K562 (cell line): ENCODE measurements at regions not wholly inside any gene's neighbourhood (a gene's known extent, or its start where the extent isn't known, plus 50 kb on each side); places are given as distances from the start of the nearest gene placed in this dataset.

Experiments
- ATAC-seq: fragments of 200-7000 bp; cut with Tn5 transposase; 3 replicates; pipeline ENCODE4 v1.9.1; 2020; ENCODE audit warnings: moderate library complexity
- BruUV-seq: library from RNA; stranded (reverse); fragments of 400-500 nt; replicated peaks from 2 replicates; lab custom pipeline; 2021; lab: Mats Ljungman, UMichigan
- CTCF ChIA-PET: fragments of 300-600 bp; formaldehyde crosslinking; extraction: SDS; loops from one replicate; lab custom pipeline; 2021; ENCODE audit warnings: low intra/inter-chr PET ratio; lab: Yijun Ruan, JAX
- POLR2A ChIA-PET: fragments of 300-600, 350-650 bp; sonication (Branson Sonifier 250); formaldehyde crosslinking; extraction: SDS; loops from one replicate; lab custom pipeline; 2021; ENCODE audit warnings: antibody characterized with exemption, inconsistent platforms; lab: Yijun Ruan, JAX
- DNase-seq, 4 experiments: peaks; one replicate each; pipeline versions ENCODE4 v3.0.0 to v3.0.0-alpha.2; 2011 to 2018; ENCODE audit warnings: low spot score in 3 of 4, mixed read lengths in 3 of 4; ENCODE audit errors: extremely low read depth in 1 of 4
- FAIRE-seq: peaks from 2 replicates; lab custom pipeline; 2011; peaks lifted over from hg19 to GRCh38; lab: Jason Lieb, UNC
- H2AFZ ChIP-seq: 2 replicates; pipeline ENCODE4 v1.6.0; 2011; ENCODE audit warnings: low read depth, low read length, control low read depth, inconsistent platforms
- H3K27ac ChIP-seq: fragments of 200-600 bp; 3 replicates; pipeline ENCODE4 v1.8.0; 2011; ENCODE audit warnings: low read depth, mild to moderate bottlenecking, control low read depth, inconsistent platforms, low read length, moderate library complexity, mixed read lengths; ENCODE audit errors: extremely low read depth
- H3K27me3 ChIP-seq, 2 experiments: fragments of 300-600 bp in 1 of 2; 2 replicates in 1 of 2; 3 replicates in 1 of 2; pipeline versions ENCODE4 v1.6.0 to v1.8.0; 2011; ENCODE audit warnings: inconsistent platforms in 2 of 2, low read length in 2 of 2, mild to moderate bottlenecking in 1 of 2, mixed read lengths in 1 of 2, moderate library complexity in 1 of 2; ENCODE audit not compliant: control insufficient read depth in 2 of 2, insufficient read depth in 2 of 2
- H3K36me3 ChIP-seq: fragments of 300-600 bp; 3 replicates; pipeline ENCODE4 v1.8.0; 2011; ENCODE audit warnings: mild to moderate bottlenecking, low read length, inconsistent platforms; ENCODE audit not compliant: control insufficient read depth, insufficient read depth
- H3K4me1 ChIP-seq, 2 experiments: fragments of 200-600 bp in 1 of 2; replicated peaks in 1 of 2; 2 replicates in 1 of 2; 3 replicates in 1 of 2; pipeline versions ENCODE4 v1.5.1 to v1.8.0; 2011; ENCODE audit warnings: inconsistent platforms in 2 of 2, low read length in 2 of 2, mild to moderate bottlenecking in 1 of 2, mixed read lengths in 1 of 2, moderate library complexity in 1 of 2; ENCODE audit not compliant: control insufficient read depth in 2 of 2, insufficient read depth in 2 of 2
- H3K4me2 ChIP-seq: 2 replicates; pipeline ENCODE4 v1.6.1; 2011; ENCODE audit warnings: low read length, control low read depth, inconsistent platforms, mixed read lengths; ENCODE audit not compliant: insufficient read depth
- H3K4me3 ChIP-seq: fragments of 200-600 bp; sonication (generic), shearing (Covaris generic); 2 replicates; pipeline ENCODE4 v1.5.1; 2016; ENCODE audit warnings: control low read depth, inconsistent platforms
- H3K79me2 ChIP-seq: fragments of 200-600 bp; 3 replicates; pipeline ENCODE4 v1.8.0; 2011; ENCODE audit warnings: low read length, inconsistent platforms; ENCODE audit not compliant: control insufficient read depth, insufficient read depth
- H3K9ac ChIP-seq, 2 experiments: 2 replicates each; pipeline versions ENCODE4 v1.6.0 to v1.6.1; 2011; ENCODE audit warnings: low read depth in 2 of 2, low read length in 2 of 2, control low read depth in 1 of 2, inconsistent platforms in 1 of 2, mild to moderate bottlenecking in 1 of 2, mixed read lengths in 1 of 2; ENCODE audit not compliant: insufficient read depth in 1 of 2
- H3K9me1 ChIP-seq: one replicate; pipeline ENCODE4 v1.6.0; 2011; ENCODE audit warnings: inconsistent platforms, mild to moderate bottlenecking, low read length, moderate library complexity; ENCODE audit not compliant: control insufficient read depth, insufficient read depth
- H3K9me3 ChIP-seq: replicated peaks from 2 replicates; pipeline ENCODE4 v1.5.1; 2011; ENCODE audit warnings: low read depth, low read length, inconsistent platforms; ENCODE audit not compliant: control insufficient read depth, insufficient read depth
- H4K20me1 ChIP-seq: replicated peaks from 2 replicates; pipeline ENCODE4 v1.6.1; 2011; ENCODE audit warnings: low read length, inconsistent platforms, mixed read lengths; ENCODE audit not compliant: control insufficient read depth, insufficient read depth
- GATAD2B ChIP-seq: fragments of 450-650 bp; IDR thresholded peaks from 2 replicates; pipeline ENCODE4 v1.6.1; 2017; ENCODE audit warnings: mild to moderate bottlenecking, borderline replicate concordance
- KDM2B ChIP-seq: fragments of 250-450 bp; sonication (Bioruptor Pico); IDR thresholded peaks from 2 replicates; pipeline ENCODE4 v1.8.0; 2021; ENCODE audit warnings: mild to moderate bottlenecking, moderate library complexity
- PRPF4 ChIP-seq: fragments of 200-400 bp; formaldehyde crosslinking; IDR thresholded peaks from one replicate; pipeline ENCODE4 v1.6.1; 2017; ENCODE audit warnings: low read length, low read depth, mild to moderate bottlenecking; ENCODE audit not compliant: insufficient read depth, poor library complexity, severe bottlenecking
- ZNF696 ChIP-seq: fragments of 250-450 bp; sonication (Bioruptor Pico); conservative IDR thresholded peaks from 2 replicates; pipeline ENCODE4 v1.4.0; 2020; ENCODE audit warnings: mild to moderate bottlenecking, moderate library complexity
- WGBS: fragments of 100-300 bp; shearing (Covaris generic); methylation state at CpG from one replicate; pipeline ENCODE4 v1.1.6; 2016; ENCODE audit warnings: low coverage, mixed read lengths; ENCODE audit not compliant: insufficient coverage; ENCODE audit errors: missing lambda C conversion rate; 5-methylcytosine and 5-hydroxymethylcytosine counted together
- in situ Hi-C: fragments of 300-500 bp; cut with MboI; formaldehyde crosslinking; loops from 4 replicates; pipeline ENCODE4 v1.15.0; 2018; ENCODE audit warnings: inconsistent platforms, mixed read lengths
- intact Hi-C: fragments of 100-400 bp; cut with micrococcal nuclease; formaldehyde crosslinking; loops from 2 replicates; pipeline ENCODE4 v1.14.2; 2022
- TF ChIP-seq, protein P1 (sequence below): sonication (generic); formaldehyde crosslinking; IDR thresholded peaks from 2 replicates; pipeline ENCODE4 v1.8.0; 2023; ENCODE audit warnings: mild to moderate bottlenecking, missing genetic modification reagents
- TF ChIP-seq, protein P2 (sequence below): fragments of 450-650 bp; conservative IDR thresholded peaks from 2 replicates; pipeline ENCODE4 v1.6.1; 2016; ENCODE audit warnings: missing genetic modification characterization, low read depth, mild to moderate bottlenecking, missing compliant biosample characterization, moderate library complexity
- TF ChIP-seq, protein P3 (sequence below): sonication (generic); formaldehyde crosslinking; IDR thresholded peaks from 2 replicates; pipeline ENCODE4 v1.8.0; 2022; ENCODE audit warnings: mild to moderate bottlenecking, missing genetic modification reagents
- TF ChIP-seq, protein P4 (sequence below): fragments of 250-450 bp; sonication (Bioruptor Pico); IDR thresholded peaks from 2 replicates; pipeline ENCODE4 v1.4.0; 2020; ENCODE audit warnings: mild to moderate bottlenecking
- TF ChIP-seq, protein P5 (sequence below): sonication (generic); formaldehyde crosslinking; IDR thresholded peaks from 2 replicates; pipeline ENCODE4 v1.8.1; 2023; ENCODE audit warnings: missing genetic modification reagents, mild to moderate bottlenecking, borderline replicate concordance

DNA sequence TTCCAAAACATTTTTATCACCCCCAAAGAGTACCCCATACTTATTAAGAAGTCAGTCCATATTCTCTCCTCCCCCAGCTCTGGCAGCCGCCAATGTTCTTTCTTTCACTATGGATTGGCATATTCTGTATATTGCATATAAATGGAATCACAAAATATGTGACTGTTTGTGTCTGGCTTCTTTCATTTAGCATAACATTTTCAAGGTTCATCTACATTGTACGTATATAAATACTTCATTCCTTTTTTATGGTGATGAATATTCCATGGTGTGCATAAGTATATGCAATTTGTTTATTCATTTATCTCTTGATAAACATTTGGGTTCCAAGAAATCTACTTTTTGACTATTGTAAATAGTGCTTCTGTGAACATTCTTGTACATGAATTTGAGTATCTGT lies 653.1 kb downstream of the XPNPEP1 start:
- no TSS peak for BruUV-seq
- no peak for TF ChIP-seq ZNF696
- no peak for TF ChIP-seq KDM2B (CRISPR knock-in tag)
- TF ChIP-seq GATAD2B, result no peak
- TF ChIP-seq, protein P1, sequence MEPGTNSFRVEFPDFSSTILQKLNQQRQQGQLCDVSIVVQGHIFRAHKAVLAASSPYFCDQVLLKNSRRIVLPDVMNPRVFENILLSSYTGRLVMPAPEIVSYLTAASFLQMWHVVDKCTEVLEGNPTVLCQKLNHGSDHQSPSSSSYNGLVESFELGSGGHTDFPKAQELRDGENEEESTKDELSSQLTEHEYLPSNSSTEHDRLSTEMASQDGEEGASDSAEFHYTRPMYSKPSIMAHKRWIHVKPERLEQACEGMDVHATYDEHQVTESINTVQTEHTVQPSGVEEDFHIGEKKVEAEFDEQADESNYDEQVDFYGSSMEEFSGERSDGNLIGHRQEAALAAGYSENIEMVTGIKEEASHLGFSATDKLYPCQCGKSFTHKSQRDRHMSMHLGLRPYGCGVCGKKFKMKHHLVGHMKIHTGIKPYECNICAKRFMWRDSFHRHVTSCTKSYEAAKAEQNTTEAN (CRISPR knock-in tag), result no peak
- TF ChIP-seq, protein P2, sequence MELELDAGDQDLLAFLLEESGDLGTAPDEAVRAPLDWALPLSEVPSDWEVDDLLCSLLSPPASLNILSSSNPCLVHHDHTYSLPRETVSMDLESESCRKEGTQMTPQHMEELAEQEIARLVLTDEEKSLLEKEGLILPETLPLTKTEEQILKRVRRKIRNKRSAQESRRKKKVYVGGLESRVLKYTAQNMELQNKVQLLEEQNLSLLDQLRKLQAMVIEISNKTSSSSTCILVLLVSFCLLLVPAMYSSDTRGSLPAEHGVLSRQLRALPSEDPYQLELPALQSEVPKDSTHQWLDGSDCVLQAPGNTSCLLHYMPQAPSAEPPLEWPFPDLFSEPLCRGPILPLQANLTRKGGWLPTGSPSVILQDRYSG (tag), result no peak
- TF ChIP-seq, protein P3, sequence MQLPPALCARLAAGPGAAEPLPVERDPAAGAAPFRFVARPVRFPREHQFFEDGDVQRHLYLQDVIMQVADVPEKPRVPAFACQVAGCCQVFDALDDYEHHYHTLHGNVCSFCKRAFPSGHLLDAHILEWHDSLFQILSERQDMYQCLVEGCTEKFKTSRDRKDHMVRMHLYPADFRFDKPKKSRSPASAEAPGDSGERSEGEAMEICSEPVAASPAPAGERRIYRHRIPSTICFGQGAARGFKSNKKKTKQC (CRISPR knock-in tag), result no peak
- TF ChIP-seq PRPF4, result no peak
- TF ChIP-seq, protein P4, sequence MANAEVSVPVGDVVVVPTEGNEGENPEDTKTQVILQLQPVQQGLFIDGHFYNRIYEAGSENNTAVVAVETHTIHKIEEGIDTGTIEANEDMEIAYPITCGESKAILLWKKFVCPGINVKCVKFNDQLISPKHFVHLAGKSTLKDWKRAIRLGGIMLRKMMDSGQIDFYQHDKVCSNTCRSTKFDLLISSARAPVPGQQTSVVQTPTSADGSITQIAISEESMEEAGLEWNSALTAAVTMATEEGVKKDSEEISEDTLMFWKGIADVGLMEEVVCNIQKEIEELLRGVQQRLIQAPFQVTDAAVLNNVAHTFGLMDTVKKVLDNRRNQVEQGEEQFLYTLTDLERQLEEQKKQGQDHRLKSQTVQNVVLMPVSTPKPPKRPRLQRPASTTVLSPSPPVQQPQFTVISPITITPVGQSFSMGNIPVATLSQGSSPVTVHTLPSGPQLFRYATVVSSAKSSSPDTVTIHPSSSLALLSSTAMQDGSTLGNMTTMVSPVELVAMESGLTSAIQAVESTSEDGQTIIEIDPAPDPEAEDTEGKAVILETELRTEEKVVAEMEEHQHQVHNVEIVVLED (CRISPR knock-in tag), result no peak
- TF ChIP-seq, protein P5, sequence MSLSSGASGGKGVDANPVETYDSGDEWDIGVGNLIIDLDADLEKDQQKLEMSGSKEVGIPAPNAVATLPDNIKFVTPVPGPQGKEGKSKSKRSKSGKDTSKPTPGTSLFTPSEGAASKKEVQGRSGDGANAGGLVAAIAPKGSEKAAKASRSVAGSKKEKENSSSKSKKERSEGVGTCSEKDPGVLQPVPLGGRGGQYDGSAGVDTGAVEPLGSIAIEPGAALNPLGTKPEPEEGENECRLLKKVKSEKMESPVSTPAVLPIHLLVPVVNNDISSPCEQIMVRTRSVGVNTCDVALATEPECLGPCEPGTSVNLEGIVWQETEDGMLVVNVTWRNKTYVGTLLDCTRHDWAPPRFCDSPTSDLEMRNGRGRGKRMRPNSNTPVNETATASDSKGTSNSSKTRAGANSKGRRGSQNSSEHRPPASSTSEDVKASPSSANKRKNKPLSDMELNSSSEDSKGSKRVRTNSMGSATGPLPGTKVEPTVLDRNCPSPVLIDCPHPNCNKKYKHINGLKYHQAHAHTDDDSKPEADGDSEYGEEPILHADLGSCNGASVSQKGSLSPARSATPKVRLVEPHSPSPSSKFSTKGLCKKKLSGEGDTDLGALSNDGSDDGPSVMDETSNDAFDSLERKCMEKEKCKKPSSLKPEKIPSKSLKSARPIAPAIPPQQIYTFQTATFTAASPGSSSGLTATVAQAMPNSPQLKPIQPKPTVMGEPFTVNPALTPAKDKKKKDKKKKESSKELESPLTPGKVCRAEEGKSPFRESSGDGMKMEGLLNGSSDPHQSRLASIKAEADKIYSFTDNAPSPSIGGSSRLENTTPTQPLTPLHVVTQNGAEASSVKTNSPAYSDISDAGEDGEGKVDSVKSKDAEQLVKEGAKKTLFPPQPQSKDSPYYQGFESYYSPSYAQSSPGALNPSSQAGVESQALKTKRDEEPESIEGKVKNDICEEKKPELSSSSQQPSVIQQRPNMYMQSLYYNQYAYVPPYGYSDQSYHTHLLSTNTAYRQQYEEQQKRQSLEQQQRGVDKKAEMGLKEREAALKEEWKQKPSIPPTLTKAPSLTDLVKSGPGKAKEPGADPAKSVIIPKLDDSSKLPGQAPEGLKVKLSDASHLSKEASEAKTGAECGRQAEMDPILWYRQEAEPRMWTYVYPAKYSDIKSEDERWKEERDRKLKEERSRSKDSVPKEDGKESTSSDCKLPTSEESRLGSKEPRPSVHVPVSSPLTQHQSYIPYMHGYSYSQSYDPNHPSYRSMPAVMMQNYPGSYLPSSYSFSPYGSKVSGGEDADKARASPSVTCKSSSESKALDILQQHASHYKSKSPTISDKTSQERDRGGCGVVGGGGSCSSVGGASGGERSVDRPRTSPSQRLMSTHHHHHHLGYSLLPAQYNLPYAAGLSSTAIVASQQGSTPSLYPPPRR (CRISPR knock-in tag), result no peak
- no peaks in the 10 kb centered on the region for H3K9me3 ChIP-seq
- no peak overlapping the region for H3K27ac ChIP-seq
- WGBS, result 0% methylated on average over 2 of the region's 2 CpGs
- H3K9ac ChIP-seq, result no peak overlapping the region
- POLR2A ChIA-PET, result no interaction called here
- no peaks in the 10 kb centered on the region for H3K36me3 ChIP-seq
- intact Hi-C loops, result no loop called here
- H2AFZ ChIP-seq, result no peak overlapping the region
- no peak for FAIRE-seq
- no peak overlapping the region for H3K4me2 ChIP-seq
- no peaks in the 10 kb centered on the region for H3K4me1 ChIP-seq
- no peaks in the 10 kb centered on the region for H3K79me2 ChIP-seq
- no peak for DNase-seq
- CTCF ChIA-PET, result no interaction called here
- no peaks in the 10 kb centered on the region for H3K9me1 ChIP-seq
- no peak for ATAC-seq
- in situ Hi-C loops, result no loop called here
- H3K4me3 ChIP-seq, result no peak overlapping the region
- H3K27me3 ChIP-seq, result no peaks in the 10 kb centered on the region
- no peaks in the 10 kb centered on the region for H4K20me1 ChIP-seq
